GM19239 (cell line): ENCODE measurements at regions not wholly inside any gene's neighbourhood (a gene's known extent, or its start where the extent isn't known, plus 50 kb on each side); places are given as distances from the start of the nearest gene placed in this dataset.

Experiments used
- DNase-seq: peaks from one replicate; pipeline ENCODE4 v3.0.0; 2011; ENCODE audit warnings: low spot score; ENCODE audit not compliant: insufficient read length
- FAIRE-seq: peaks from 2 replicates; lab custom pipeline; 2011; peaks lifted over from hg19 to GRCh38; lab: Jason Lieb, UNC

DNA sequence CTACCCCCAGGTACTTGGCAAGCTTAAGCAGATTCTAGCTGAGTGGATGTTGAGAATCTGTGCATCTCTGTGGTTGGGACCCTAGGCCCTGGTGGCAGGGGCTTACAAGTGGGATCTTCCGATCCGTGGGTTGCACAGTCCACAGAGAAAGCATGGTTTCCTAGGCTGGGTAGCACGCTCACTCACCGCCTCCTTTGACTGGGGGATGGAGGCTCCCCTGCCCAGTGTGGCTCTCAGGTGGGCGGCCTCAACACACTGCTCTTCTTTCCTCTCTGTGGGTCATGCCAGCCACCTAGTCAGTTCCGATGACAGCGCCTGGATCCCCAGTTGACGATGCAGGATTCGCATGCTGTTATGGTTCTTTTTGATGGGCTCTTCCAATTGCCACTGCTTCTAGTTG, 639.5 kb upstream of the ADAMTS5 start:
- no peak for FAIRE-seq
- no peak for DNase-seq

GRCh38 chr21:27596196-27596595, 629.3 kb upstream of the ADAMTS5 start:
- FAIRE-seq (no peak), DNase-seq (no peak)

GRCh38 chr21:27595716-27596115, 628.8 kb upstream of the ADAMTS5 start:
- no peak for DNase-seq
- FAIRE-seq, result no peak

DNA sequence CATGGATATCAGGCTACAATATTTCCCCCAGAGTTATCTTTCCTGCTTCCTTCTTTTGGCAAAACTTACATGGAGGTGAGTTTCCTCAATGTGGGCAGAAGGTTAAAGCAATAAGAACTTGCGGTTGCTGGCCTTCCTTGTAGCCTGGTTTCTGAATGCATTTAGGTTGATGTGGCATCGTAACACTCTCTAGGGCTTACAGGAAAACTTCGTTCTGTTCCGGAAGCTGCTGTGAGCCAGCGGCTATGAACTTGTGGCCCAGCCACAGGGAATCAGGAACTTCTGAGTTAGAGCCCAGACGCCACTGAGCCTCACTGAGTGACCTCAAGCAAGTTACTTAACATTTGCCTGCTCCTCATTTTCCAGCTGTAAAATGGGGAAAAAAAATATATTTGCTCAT, 623.4 kb upstream of the ADAMTS5 start:
- DNase-seq (no peak), FAIRE-seq (no peak)

GRCh38 chr21:27589781-27590180, 622.9 kb upstream of the ADAMTS5 start:
- DNase-seq (no peak), FAIRE-seq (no peak)

DNA sequence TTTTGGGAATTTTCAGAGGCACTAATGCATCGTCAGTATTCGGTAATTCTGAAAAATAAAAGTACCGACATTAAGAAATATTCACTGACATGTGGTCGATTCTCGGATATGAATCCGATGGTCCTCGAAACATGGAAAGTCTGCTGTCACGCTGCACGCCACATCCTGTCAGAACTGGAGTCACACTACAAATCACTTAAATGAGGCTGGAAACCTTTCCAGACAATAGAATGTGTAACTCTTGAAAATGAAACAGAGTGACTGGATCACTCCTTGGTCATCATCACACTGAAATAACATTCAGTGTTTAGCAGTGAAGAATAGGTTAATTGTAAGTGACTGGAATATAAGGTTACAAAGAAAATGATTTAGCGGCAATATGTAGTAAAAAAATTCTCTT, 620.1 kb upstream of the ADAMTS5 start:
- DNase-seq, result no peak
- no peak for FAIRE-seq

GRCh38 chr21:27586326-27586725, 619.4 kb upstream of the ADAMTS5 start:
- FAIRE-seq (no peak), DNase-seq (no peak)

DNA sequence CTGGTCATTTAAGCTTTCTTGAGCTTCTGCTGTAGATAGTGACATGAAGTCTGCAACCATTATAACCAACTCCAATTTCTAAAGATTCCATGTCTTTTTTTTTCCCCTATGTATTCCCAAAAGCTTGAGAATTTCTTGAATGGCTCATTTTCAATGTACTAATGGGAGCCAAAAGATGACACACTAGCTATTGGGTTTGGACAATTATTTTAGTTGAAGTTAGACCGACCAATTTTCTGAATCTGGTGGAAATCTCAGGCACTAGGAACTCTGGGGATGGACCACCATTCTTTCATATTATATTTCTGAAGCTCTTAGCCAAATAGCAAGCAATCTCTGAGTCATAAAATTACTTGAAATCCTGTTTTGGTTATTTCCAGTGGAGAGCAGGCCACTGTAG, 617.4 kb upstream of the ADAMTS5 start:
- no peak for DNase-seq
- no peak for FAIRE-seq

- DNase-seq (no peak), FAIRE-seq (no peak)
Measured at GRCh38 chr21:27582948-27583430, 616.1 kb upstream of the ADAMTS5 start.

- FAIRE-seq (no peak), DNase-seq (no peak)
Measured at GRCh38 chr21:27582246-27582947, 615.5 kb upstream of the ADAMTS5 start.

- FAIRE-seq, result no peak
- DNase-seq, result no peak
Measured at GRCh38 chr21:27581168-27581567, 614.3 kb upstream of the ADAMTS5 start.

DNA sequence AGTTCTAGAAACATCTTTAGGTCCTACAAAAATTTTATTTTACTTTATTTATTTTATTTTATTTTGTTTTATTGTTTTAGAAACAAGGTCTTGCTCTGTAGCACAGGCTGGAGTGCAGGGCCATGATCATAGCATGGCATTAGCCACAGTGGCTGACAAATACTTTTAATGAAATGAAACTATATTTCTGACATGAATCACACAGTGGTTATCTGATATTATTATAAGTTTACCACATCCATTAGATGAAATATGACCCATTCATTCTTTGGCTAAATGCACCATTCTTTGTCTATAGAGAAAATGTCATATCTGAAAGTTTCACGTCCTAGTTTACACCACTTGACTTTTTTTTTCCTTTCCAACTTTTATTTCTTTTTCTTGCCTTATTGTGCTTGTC, 613.4 kb upstream of the ADAMTS5 start:
- FAIRE-seq, result no peak
- DNase-seq, result no peak

- FAIRE-seq, result no peak
Measured at GRCh38 chr21:27578741-27579265, 611.9 kb upstream of the ADAMTS5 start.

GRCh38 chr21:27572696-27573095, 605.8 kb upstream of the ADAMTS5 start:
- FAIRE-seq, result no peak
- DNase-seq, result no peak

More at GRCh38 chr21:27578741-27579265, 611.9 kb upstream of the ADAMTS5 start:
- no peak for DNase-seq

- DNase-seq, result no peak
Measured at GRCh38 chr21:27571706-27572105, 604.8 kb upstream of the ADAMTS5 start.

GRCh38 chr21:27570306-27570868, 603.5 kb upstream of the ADAMTS5 start:
- no peak for DNase-seq
- FAIRE-seq, result no peak

More at GRCh38 chr21:27571706-27572105, 604.8 kb upstream of the ADAMTS5 start:
- FAIRE-seq, result no peak

- DNase-seq (no peak), FAIRE-seq (no peak)
Measured at GRCh38 chr21:27569831-27570230, 602.9 kb upstream of the ADAMTS5 start.

DNA sequence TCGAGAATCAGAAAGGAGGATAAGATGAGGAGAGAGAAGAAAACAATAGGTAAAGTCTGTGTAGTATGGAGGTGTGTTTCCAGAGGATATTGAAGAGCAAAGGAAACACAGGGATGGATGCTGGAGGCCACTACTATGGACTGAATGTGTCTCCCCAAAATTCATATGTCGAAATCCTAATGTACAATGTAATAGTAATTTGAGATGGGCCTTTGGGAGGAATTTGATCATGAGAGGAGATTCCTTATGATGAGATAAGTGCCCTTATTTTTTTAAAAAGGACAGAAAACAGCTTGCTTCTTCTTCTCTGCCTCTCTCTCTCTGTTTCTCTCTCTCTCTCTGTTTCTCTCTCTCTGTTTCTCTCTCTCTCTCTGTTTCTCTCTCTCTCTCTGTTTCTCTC, 602.2 kb upstream of the ADAMTS5 start:
- no peak for FAIRE-seq

DNA sequence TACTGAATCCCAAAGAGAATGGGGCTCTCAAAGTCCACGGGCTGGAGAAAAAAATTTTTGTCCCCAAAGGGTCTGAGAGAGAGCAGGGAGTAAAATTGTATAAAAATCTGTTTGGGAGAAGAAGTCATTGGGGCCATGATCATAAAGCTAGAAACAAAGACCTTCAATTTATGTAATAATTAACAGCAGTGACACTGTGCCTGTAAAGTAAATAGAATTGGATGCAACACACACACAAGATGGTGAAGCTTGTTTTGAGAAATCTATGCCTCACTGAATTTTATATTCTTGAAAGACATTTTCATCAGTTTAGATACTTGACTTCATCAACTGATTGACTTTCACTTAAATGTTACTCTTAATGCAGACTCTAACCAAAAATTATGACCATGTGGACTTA, 600.5 kb upstream of the ADAMTS5 start:
- FAIRE-seq (no peak), DNase-seq (no peak)

More for the DNA sequence above, 602.2 kb upstream of the ADAMTS5 start:
- no peak for DNase-seq

- DNase-seq (no peak), FAIRE-seq (no peak)
Measured at GRCh38 chr21:27566521-27566920, 599.6 kb upstream of the ADAMTS5 start.

DNA sequence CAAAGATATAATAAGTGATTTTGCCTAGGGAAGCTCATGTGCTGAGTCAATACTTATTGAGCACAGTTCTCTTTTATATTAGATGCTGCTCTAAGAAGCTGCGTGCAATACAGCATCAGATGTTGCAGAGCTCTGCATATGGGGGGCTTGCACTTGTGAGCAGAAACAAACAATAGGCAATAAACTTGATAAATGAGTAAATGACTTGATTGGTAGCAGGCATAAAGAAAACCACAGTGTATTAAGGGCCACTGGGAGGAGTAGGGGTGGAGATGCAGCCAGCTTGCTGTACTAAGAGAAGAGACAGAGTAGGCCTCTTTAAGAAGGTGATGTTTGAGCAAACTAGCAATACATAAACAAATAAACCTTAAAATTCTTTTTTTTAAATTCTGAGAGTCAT, 598.5 kb upstream of the ADAMTS5 start:
- no peak for FAIRE-seq
- DNase-seq, result no peak
